Left colon (tissue), 2 donors: ENCODE measurements at regions not wholly inside any gene's neighbourhood (a gene's known extent, or its start where the extent isn't known, plus 50 kb on each side); places are given as distances from the start of the nearest gene placed in this dataset.

ENCODE experiments used
- ATAC-seq: fragments of 200-7000 bp; cut with Tn5 transposase; one replicate; pipeline ENCODE4 v1.9.1; 2020; ENCODE audit warnings: mild to moderate bottlenecking, moderate library complexity
- DNase-seq, 2 donors: peaks; one replicate each; pipeline ENCODE4 v3.0.0-alpha.2; 2020
- intact Hi-C, 2 donors: fragments of 100-400 bp; cut with DNase I in 1 of 2; cut with micrococcal nuclease in 1 of 2; formaldehyde crosslinking; loops; one replicate each; pipeline versions ENCODE4 v1.11.2 to v1.14.0; 2022; cut with DNase I, micrococcal nuclease
- donor health status: DM: no; HTN: no; CAD: no.
- donor health status: DM: yes; HTN: yes; CAD: no.

DNA sequence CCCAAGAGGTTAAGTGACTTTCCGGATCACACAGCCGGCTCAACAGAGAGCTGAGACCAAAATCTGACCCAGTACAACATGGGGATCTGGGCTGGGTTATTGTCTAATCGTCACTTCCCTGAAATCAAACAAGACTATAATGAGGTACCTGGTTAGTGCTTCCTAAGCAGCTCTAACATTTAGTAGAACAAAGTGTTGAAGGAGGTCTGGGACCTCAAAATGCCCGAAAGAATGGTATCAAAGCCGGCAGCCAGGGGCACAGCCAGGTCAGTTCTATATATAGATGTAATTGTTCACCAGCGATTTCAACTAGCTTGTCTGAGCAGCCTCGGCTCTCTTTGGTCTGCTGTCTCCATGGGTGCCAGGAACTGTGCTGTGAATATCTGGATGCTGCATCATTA lies 245.5 kb upstream of the ECI2 start:
- ATAC-seq (no peak), DNase-seq (no peak)
- intact Hi-C loops = no loop called here

DNA sequence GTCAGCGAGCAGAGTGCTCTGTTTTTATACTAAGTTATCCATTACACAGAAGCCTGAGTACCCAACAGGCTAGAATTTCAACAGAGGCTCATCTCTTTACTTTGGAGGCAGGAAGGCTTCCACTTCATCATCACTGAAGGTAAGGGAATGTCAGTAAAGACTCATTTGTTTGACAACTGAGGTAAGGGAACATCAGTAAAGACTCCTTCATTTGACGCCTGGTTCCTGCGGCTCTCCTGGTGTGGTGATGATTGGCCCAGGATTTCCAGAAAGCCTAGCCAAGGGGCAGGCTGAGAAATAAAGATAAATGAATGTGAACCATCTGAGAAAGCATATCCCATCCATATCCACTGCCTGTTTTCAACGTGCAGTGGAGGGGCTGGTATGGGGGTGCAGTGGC lies 244.6 kb upstream of the ECI2 start:
- intact Hi-C loops = no loop called here
- DNase-seq = no peak
- ATAC-seq = no peak

DNA sequence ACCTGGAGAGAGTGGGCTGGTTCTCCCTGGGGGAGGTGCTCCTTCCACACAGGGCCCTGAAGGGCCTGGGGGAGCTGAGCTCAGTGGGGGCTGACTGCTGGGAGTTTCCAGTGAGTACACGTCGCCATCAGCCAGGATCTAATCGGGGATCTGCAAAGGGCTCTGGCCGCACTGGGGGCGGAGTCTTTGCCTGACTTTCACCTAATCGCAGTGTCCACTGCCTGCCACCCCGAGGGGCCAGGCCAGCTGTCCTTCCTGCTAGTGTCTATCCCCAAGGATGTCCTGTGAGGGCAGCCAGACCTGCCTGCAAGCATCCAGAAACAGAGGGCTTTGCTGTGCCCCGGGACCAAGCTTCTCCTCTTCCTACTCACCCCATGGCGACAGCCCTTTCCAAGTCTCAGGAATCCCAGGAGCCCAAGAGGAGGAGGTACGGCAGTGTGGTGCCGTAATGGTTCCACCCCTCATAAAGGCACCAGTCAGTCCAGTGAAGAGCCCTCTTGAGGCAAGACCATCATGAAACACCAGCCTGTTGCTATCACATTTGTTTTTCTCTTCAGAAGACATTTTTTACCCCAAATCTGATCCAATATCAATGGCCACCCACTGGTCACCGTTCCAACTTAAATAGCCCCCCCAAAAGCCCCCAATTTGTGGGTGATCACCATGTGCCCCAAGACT lies 243.1 kb upstream of the ECI2 start:
- no peak for DNase-seq
- intact Hi-C loops = no loop called here
- no peak for ATAC-seq

DNA sequence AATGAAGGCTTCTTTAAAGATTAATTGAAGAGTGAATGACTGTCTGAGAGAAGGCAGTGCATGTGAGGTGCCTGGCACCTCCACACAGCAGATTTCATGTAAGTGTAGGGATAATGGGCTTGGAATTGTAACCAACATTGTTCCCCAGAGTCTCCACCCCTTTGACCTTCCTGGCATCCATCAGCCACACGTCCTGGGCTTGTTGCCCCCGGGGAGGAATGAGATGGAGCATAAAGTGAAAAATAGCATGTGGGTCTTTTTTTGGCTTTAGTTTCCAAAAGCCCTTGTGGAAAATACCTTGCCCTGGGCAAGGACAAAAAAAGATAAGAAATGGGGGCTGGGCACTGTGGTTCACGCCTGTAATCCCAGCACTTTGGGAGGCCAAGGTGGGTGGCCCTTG lies 242.2 kb upstream of the ECI2 start:
- DNase-seq = no peak
- intact Hi-C loops = no loop called here
- no peak for ATAC-seq

GRCh38 chr6:4374216-4374615 lies 238.8 kb upstream of the ECI2 start:
- DNase-seq (no peak), ATAC-seq (no peak)
- intact Hi-C loops = no loop called here

GRCh38 chr6:4372866-4373265 lies 237.5 kb upstream of the ECI2 start:
- ATAC-seq (no peak), DNase-seq (no peak)
- intact Hi-C loops = no loop called here

GRCh38 chr6:4371207-4371921 lies 236.0 kb upstream of the ECI2 start:
- peak; percentile 21 for ATAC-seq
- intact Hi-C loops = no loop called here
- no peak for DNase-seq

- DNase-seq (no peak), ATAC-seq (no peak)
- intact Hi-C loops = no loop called here
Measured at GRCh38 chr6:4370066-4370465, 234.7 kb upstream of the ECI2 start.

- no peak for ATAC-seq
- intact Hi-C loops = no loop called here
Measured at GRCh38 chr6:4369616-4370015, 234.2 kb upstream of the ECI2 start.

GRCh38 chr6:4368649-4369048 lies 233.3 kb upstream of the ECI2 start:
- ATAC-seq = no peak

More at GRCh38 chr6:4369616-4370015, 234.2 kb upstream of the ECI2 start:
- no peak for DNase-seq

DNA sequence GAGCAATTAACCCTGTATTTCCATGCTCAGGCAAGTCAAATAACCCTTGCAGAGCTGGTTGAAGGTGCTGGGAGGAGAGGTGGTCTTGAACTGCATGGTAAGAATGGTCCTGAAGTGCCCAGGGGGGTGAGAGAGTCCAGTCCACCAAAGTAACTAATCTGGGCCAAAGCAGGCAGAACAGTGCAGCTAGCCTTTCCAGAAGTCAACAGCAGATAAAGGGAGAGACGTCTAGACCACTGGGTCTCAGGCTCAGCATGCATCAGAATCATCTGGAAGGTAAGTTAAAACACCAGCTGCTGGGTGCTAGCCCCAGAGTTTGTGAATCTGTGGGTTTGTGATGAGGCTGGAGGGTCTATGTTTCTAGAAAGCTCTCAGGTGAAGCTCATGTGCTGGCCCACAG lies 232.3 kb upstream of the ECI2 start:
- intact Hi-C loops = no loop called here
- DNase-seq (no peak), ATAC-seq (no peak)

More at GRCh38 chr6:4368649-4369048, 233.3 kb upstream of the ECI2 start:
- DNase-seq = no peak
- intact Hi-C loops = no loop called here

DNA sequence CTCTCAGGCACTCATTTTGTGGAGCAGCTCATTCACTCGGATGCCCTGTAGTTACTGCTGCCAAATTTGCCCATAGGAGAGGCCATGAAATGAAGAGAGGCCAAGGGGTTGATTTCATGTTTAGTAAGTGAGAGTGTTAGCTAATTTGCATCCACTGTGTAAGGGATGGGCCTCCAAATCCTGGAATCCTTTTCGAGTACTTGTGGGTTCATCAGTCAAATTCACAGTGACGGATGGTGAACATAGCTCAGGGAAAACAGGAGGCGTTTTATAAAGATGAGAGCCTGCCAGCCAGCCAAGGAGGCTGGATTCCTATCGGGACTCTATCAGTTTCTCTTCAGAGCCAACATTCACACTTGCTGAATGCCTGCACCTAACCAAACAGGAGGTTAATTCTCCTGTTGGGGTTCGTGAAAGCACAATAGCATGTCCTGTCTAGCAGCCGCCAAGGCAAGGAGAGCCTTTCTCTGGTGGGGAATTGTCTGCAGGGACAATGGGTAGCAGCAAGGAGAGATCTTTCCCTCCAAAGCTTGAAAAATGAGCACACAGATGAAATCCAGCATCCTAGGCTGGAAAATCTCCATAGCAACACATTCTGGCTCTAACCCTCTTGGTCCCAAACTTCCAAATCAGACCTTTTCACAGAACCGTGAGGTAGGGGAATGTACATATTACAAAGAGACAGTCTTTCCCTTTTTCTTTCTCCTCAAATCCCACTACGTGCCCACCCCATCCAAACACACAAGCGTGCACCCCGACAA lies 231.4 kb upstream of the ECI2 start:
- intact Hi-C loops = no loop called here
- ATAC-seq = no peak

GRCh38 chr6:4365686-4366085 lies 230.3 kb upstream of the ECI2 start:
- no peak for DNase-seq
- no peak for ATAC-seq
- intact Hi-C loops = no loop called here

More for the DNA sequence above, 231.4 kb upstream of the ECI2 start:
- DNase-seq = no peak

DNA sequence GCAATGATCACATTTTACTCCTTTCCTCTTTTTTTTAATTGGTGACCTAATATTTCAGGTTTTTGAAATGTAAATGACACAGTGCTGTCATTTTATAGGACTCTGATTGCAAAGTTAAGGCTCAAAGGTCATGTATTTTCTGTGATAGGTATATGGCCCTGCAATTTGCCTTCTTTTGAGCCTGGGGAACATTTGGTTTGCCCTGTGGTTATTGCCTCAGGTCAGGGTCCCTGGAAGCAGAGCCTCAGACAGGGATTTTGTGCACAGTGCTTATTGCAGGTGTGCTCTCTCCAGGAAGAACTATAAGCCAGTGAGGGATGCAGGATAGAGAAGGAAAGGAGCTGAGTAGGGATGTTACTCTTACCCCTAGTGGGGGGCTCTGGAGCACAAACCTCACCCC lies 229.3 kb upstream of the ECI2 start:
- intact Hi-C loops = no loop called here
- DNase-seq (peak in 1 of 2 donors; percentile 62), ATAC-seq (peak; percentile 93)

DNA sequence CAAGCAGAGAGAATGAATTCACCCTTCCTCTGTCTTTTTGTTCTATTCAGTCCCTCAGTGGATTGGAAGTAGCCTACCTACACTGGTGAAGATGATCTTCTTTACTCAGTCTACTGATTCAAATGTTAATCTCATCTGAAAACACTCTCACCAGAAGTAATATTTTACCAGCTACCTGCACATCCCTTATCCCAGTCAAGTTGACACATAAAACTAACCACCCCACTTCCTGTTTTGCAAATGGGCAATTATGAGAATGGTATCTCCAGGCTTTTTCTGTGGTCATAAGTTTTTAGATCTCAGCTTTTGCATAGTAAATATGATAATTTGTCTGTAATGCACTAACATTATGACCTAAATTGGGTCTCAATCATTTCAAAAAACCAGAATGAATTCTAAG lies 228.8 kb upstream of the ECI2 start:
- peak; percentile 16 for ATAC-seq
- intact Hi-C loops = no loop called here
- DNase-seq = no peak

- ATAC-seq (no peak), DNase-seq (no peak)
- intact Hi-C loops = no loop called here
Measured at GRCh38 chr6:4363656-4364055, 228.3 kb upstream of the ECI2 start.

DNA sequence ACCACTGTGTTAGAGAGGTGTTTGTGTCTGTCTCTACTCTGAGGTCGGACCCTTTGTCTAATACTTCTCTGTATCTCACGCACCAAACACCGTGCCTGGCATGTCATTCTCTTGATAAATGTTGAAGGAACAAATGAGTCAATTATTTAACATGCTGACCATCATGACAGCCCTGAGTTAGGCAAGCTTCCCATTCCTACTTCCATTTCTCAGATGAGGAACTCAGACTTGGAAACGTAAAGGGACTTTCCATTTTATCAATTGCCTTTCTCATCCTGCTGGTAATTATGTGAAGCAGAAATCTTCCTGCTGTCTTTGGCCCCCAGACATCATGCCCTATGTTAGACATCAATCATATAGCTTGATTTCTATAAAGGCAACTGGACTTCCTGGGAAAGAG lies 227.0 kb upstream of the ECI2 start:
- DNase-seq (no peak), ATAC-seq (no peak)
- intact Hi-C loops = no loop called here

GRCh38 chr6:4360920-4361319 lies 225.5 kb upstream of the ECI2 start:
- intact Hi-C loops = no loop called here
- DNase-seq (no peak), ATAC-seq (no peak)

GRCh38 chr6:4359108-4359730 lies 223.8 kb upstream of the ECI2 start:
- intact Hi-C loops = no loop called here
- no peak for DNase-seq

More at GRCh38 chr6:4359108-4359730, 223.8 kb upstream of the ECI2 start:
- ATAC-seq = peak; percentile 37
